ENCODE measurements at regions not wholly inside any gene's neighbourhood (a gene's known extent, or its start where the extent isn't known, plus 50 kb on each side); places are given as distances from the start of the nearest gene placed in this dataset.

GRCh38 chr9:11194246-11194645 is 581.4 kb upstream of the PTPRD start:
- TF ChIP-seq CTCF (IDR thresholded peaks at IDR 0.05 in 4 of 5, conservative IDR thresholded peaks at IDR 0.05 in 1 of 5) (no peak), POLR2A (IDR thresholded peaks at IDR 0.05) (no peak)
